ENCODE measurements at regions not wholly inside any gene's neighbourhood (a gene's known extent, or its start where the extent isn't known, plus 50 kb on each side); places are given as distances from the start of the nearest gene placed in this dataset.

DNA sequence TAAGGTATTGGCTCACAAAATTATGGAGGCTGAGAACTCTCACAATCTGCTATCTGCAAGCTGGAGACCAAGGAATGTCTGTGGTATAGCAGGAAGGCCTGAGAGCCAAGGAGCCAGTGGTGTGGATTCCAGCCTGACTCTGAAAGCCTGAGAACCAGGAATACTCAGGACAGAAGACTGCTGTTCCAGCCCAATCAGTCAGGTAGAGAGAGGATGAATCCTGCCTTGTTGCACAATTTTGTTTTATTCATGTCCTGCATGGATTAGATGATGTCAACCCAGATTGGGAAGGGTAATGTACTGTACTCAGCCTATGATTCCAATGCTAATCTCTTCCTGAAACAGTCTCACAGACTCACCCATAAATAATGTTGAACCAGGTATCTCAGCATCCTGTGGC lies 312.4 kb upstream of the KCNMB2 start:
- no peak for TF ChIP-seq EZH2 (IDR thresholded peaks at IDR 0.05; ENCODE audit: borderline replicate concordance, low read length)
- TF ChIP-seq, protein P1, sequence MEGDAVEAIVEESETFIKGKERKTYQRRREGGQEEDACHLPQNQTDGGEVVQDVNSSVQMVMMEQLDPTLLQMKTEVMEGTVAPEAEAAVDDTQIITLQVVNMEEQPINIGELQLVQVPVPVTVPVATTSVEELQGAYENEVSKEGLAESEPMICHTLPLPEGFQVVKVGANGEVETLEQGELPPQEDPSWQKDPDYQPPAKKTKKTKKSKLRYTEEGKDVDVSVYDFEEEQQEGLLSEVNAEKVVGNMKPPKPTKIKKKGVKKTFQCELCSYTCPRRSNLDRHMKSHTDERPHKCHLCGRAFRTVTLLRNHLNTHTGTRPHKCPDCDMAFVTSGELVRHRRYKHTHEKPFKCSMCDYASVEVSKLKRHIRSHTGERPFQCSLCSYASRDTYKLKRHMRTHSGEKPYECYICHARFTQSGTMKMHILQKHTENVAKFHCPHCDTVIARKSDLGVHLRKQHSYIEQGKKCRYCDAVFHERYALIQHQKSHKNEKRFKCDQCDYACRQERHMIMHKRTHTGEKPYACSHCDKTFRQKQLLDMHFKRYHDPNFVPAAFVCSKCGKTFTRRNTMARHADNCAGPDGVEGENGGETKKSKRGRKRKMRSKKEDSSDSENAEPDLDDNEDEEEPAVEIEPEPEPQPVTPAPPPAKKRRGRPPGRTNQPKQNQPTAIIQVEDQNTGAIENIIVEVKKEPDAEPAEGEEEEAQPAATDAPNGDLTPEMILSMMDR (conservative IDR thresholded peaks at IDR 0.05 in 1 of 2, IDR thresholded peaks at IDR 0.05 in 1 of 2; ENCODE audit: extremely low read depth in 1 of 2, insufficient read depth in 1 of 2, low read depth in 1 of 2, low read length in 2 of 2) = no peak

Data from mammary epithelial cell (primary cell).